A673 (cell line): ENCODE measurements at regions not wholly inside any gene's neighbourhood (a gene's known extent, or its start where the extent isn't known, plus 50 kb on each side); places are given as distances from the start of the nearest gene placed in this dataset.

Experiments
- BruUV-seq: library from RNA; stranded (reverse); fragments of 400-500 nt; replicated peaks from 2 replicates; lab custom pipeline; 2021; lab: Mats Ljungman, UMichigan
- CTCF ChIA-PET: fragments of 300-600 bp; sonication (Branson Sonifier 250); formaldehyde crosslinking; loops from one replicate; lab custom pipeline; 2022; ENCODE audit warnings: antibody characterized with exemption; lab: Charles Lee
- POLR2A ChIA-PET: fragments of 300-600 bp; sonication (Branson Sonifier 250); formaldehyde crosslinking; loops from one replicate; lab custom pipeline; 2022; ENCODE audit warnings: antibody characterized with exemption; ENCODE audit not compliant: low non-redundant PET; lab: Charles Lee
- DNase-seq: peaks from one replicate; pipeline ENCODE4 v3.0.0-alpha.2; 2015; ENCODE audit warnings: low spot score
- H3K27ac ChIP-seq: fragments of 200-600 bp; sonication (generic); 2 replicates; pipeline ENCODE4 v1.5.1; 2016; ENCODE audit warnings: mixed run types, low read depth, mild to moderate bottlenecking, mixed read lengths, antibody characterized with exemption, low read length; ENCODE audit not compliant: poor library complexity, severe bottlenecking
- H3K27me3 ChIP-seq: fragments of 200-600 bp; sonication (generic); replicated peaks from 2 replicates; pipeline ENCODE4 v1.6.1; 2017; ENCODE audit warnings: mixed run types, low read depth, mild to moderate bottlenecking, mixed read lengths, antibody characterized with exemption, low read length; ENCODE audit not compliant: insufficient read depth, poor library complexity
- H3K36me3 ChIP-seq: fragments of 200-600 bp; sonication (generic); 2 replicates; pipeline ENCODE4 v1.6.1; 2016; ENCODE audit warnings: mixed run types, mild to moderate bottlenecking, mixed read lengths, antibody characterized with exemption, low read length; ENCODE audit not compliant: insufficient read depth, poor library complexity, severe bottlenecking
- H3K4me1 ChIP-seq: fragments of 200-600 bp; sonication (generic); 2 replicates; pipeline ENCODE4 v1.6.1; 2017; ENCODE audit warnings: mixed run types, mild to moderate bottlenecking, mixed read lengths, antibody characterized with exemption, low read length; ENCODE audit not compliant: insufficient read depth, poor library complexity, severe bottlenecking
- H3K4me3 ChIP-seq: fragments of 200-600 bp; sonication (generic); 2 replicates; pipeline ENCODE4 v1.5.1; 2016; ENCODE audit warnings: low read depth, mixed run types, mild to moderate bottlenecking, mixed read lengths, low read length; ENCODE audit not compliant: poor library complexity, severe bottlenecking
- H3K9me3 ChIP-seq: fragments of 200-600 bp; sonication (generic); 2 replicates; pipeline ENCODE4 v1.6.1; 2016; ENCODE audit warnings: mixed run types, low read depth, mild to moderate bottlenecking, mixed read lengths, antibody characterized with exemption, low read length; ENCODE audit not compliant: poor library complexity, severe bottlenecking
- EZH2 ChIP-seq: fragments of 200-600 bp; sonication (generic); IDR thresholded peaks from 2 replicates; pipeline ENCODE4 v1.6.1; 2017; ENCODE audit warnings: borderline replicate concordance, low read depth, mild to moderate bottlenecking, mixed read lengths, antibody characterized with exemption, low read length; ENCODE audit not compliant: poor library complexity, severe bottlenecking
- intact Hi-C: fragments of 100-400 bp; cut with micrococcal nuclease; formaldehyde crosslinking; loops from one replicate; pipeline ENCODE4 v1.10.0; 2022; ENCODE audit not compliant: unreplicated experiment
- TF ChIP-seq, protein P1 (sequence below): fragments of 300-800, 200-600 bp; sonication (generic); conservative IDR thresholded peaks from 2 replicates; pipeline ENCODE4 v1.5.1; 2017; ENCODE audit warnings: low read depth, mild to moderate bottlenecking, antibody characterized with exemption, low read length, moderate library complexity, mixed read lengths

DNA sequence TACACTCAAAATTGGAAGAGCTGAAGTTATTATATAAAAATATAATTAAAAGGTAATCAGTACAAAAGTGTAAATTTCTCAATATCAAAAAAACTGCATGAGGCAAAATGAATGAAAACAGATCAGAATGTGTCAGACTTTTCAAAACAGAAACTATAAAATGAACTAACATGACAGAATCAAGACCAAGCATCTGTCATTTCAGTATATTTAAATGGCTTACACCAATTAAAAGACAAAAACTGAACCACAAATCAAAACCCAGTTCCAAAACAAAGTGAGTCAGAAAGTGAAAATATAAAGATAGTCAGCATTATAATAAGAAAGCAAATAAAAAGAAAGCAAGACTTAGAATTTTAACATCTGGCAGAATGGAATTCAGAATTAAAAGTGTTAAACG lies 289.7 kb downstream of the UBE3D start:
- H3K27ac ChIP-seq: no peak overlapping the region
- intact Hi-C loops: no loop called here
- H3K4me1 ChIP-seq: peaks cover 4% of the 10 kb centered on the region
- ChIA-PET POLR2A (no interaction called here), CTCF (no interaction called here)
- no peaks in the 10 kb centered on the region for H3K9me3 ChIP-seq
- no peaks in the 10 kb centered on the region for H3K36me3 ChIP-seq
- BruUV-seq: no TSS peak
- DNase-seq: no peak
- H3K4me3 ChIP-seq: no peak overlapping the region
- no peaks in the 10 kb centered on the region for H3K27me3 ChIP-seq
- TF ChIP-seq, protein P1, sequence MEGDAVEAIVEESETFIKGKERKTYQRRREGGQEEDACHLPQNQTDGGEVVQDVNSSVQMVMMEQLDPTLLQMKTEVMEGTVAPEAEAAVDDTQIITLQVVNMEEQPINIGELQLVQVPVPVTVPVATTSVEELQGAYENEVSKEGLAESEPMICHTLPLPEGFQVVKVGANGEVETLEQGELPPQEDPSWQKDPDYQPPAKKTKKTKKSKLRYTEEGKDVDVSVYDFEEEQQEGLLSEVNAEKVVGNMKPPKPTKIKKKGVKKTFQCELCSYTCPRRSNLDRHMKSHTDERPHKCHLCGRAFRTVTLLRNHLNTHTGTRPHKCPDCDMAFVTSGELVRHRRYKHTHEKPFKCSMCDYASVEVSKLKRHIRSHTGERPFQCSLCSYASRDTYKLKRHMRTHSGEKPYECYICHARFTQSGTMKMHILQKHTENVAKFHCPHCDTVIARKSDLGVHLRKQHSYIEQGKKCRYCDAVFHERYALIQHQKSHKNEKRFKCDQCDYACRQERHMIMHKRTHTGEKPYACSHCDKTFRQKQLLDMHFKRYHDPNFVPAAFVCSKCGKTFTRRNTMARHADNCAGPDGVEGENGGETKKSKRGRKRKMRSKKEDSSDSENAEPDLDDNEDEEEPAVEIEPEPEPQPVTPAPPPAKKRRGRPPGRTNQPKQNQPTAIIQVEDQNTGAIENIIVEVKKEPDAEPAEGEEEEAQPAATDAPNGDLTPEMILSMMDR: no peak
- TF ChIP-seq EZH2: no peak

DNA sequence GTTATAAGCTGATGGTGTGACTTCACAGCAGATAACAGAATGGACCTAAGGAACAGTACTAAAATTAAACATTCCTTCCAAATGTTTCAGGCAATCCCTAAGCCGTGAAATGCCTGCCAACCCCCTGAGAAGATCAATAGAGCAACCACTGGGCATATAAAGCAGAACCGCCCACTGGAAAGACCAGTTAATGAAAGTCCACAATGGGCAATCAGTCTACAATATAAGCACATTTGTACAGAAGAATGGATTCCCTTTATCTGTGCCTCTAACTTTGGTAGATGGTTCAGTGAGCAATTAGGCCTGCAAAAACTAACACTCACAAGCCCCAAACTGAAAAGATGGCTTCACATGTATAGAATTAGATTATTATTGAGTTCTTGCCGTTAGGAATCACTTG lies 286.6 kb downstream of the UBE3D start:
- no peak for DNase-seq
- ChIA-PET POLR2A (no interaction called here), CTCF (no interaction called here)
- BruUV-seq: no TSS peak
- peaks cover 4% of the 10 kb centered on the region for H3K4me1 ChIP-seq
- H3K4me3 ChIP-seq: no peak overlapping the region
- intact Hi-C loops: no loop called here
- H3K27me3 ChIP-seq: no peaks in the 10 kb centered on the region
- TF ChIP-seq, protein P1: no peak
- TF ChIP-seq EZH2: no peak
- H3K27ac ChIP-seq: no peak overlapping the region
- no peaks in the 10 kb centered on the region for H3K9me3 ChIP-seq
- no peaks in the 10 kb centered on the region for H3K36me3 ChIP-seq

DNA sequence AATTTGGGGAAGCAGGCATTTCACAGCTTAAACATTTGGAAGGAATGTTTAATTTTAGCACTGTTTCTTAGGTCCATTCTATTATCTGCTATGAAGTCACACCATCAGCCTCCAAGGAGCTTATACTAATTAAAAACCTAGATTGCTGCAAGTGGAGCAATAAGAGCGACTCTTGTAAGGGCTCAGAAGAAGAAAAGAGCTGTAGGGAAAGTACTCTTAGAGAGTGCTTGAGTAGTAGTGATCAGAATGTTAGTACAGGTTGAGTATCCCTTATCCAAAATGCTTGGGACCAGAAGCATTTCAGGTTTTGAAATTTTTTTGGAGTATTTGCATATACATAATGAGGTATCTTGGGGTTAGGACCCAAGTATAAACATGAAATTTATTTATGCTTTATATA lies 285.3 kb downstream of the UBE3D start:
- H3K36me3 ChIP-seq: no peaks in the 10 kb centered on the region
- BruUV-seq: no TSS peak
- no peak for DNase-seq
- no peaks in the 10 kb centered on the region for H3K27me3 ChIP-seq
- CTCF ChIA-PET: no interaction called here
- no peaks in the 10 kb centered on the region for H3K9me3 ChIP-seq
- POLR2A ChIA-PET: no interaction called here
- no peak for TF ChIP-seq EZH2
- TF ChIP-seq, protein P1: no peak
- peaks cover 5% of the 10 kb centered on the region for H3K4me1 ChIP-seq
- no peak overlapping the region for H3K4me3 ChIP-seq
- intact Hi-C loops: no loop called here
- no peak overlapping the region for H3K27ac ChIP-seq
